ENCODE measurements at regions not wholly inside any gene's neighbourhood (a gene's known extent, or its start where the extent isn't known, plus 50 kb on each side); places are given as distances from the start of the nearest gene placed in this dataset.

- TF ChIP-seq CTCF (IDR thresholded peaks at IDR 0.05) = no peak
- no peak for TF ChIP-seq EP300 (IDR thresholded peaks at IDR 0.05)
Measured at GRCh38 chr6:15058200-15059061, 187.4 kb upstream of the JARID2 start.
